PC-9 (cell line): ENCODE measurements at regions not wholly inside any gene's neighbourhood (a gene's known extent, or its start where the extent isn't known, plus 50 kb on each side); places are given as distances from the start of the nearest gene placed in this dataset.

Source experiments
- EZH2 ChIP-seq: fragments of 200-600 bp; sonication (generic); IDR thresholded peaks from 2 replicates; pipeline ENCODE4 v1.8.0; 2017; ENCODE audit warnings: antibody characterized with exemption, low read depth
- TF ChIP-seq, protein P1 (sequence below): fragments of 200-600 bp; sonication (generic); conservative IDR thresholded peaks from 2 replicates; pipeline ENCODE4 v1.6.1; 2017; ENCODE audit warnings: mixed run types, antibody characterized with exemption, mild to moderate bottlenecking, moderate library complexity

DNA sequence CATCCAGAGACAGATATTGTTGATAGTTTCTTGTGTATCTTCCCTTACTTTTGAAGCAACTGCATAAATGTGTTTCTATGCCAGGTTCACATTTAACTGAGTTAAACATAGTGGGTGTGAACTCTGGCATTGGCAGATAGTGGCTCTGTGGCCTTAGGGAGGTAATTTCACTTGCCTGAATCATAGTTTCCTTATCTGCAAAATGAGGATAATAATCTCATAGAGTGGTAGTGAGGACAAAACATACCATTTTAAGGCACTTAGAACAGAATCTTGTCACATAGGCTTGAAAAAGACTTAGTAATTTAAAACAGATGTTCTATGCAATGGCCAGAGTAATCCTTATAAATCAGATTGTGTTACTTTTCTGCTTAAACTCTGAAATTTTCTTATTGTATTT is 56.4 kb upstream of the SYN3 start:
- TF ChIP-seq, protein P1, sequence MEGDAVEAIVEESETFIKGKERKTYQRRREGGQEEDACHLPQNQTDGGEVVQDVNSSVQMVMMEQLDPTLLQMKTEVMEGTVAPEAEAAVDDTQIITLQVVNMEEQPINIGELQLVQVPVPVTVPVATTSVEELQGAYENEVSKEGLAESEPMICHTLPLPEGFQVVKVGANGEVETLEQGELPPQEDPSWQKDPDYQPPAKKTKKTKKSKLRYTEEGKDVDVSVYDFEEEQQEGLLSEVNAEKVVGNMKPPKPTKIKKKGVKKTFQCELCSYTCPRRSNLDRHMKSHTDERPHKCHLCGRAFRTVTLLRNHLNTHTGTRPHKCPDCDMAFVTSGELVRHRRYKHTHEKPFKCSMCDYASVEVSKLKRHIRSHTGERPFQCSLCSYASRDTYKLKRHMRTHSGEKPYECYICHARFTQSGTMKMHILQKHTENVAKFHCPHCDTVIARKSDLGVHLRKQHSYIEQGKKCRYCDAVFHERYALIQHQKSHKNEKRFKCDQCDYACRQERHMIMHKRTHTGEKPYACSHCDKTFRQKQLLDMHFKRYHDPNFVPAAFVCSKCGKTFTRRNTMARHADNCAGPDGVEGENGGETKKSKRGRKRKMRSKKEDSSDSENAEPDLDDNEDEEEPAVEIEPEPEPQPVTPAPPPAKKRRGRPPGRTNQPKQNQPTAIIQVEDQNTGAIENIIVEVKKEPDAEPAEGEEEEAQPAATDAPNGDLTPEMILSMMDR = no peak
- TF ChIP-seq EZH2 = no peak
